BE2C (cell line): ENCODE measurements at regions not wholly inside any gene's neighbourhood (a gene's known extent, or its start where the extent isn't known, plus 50 kb on each side); places are given as distances from the start of the nearest gene placed in this dataset.
"Not testable (repeated sequence)": the region's sequence is repeated elsewhere in the genome, so short reads cannot be mapped to it uniquely, and the experiment has no call there.

Experiments used
- DNase-seq: peaks from one replicate; pipeline ENCODE4 v3.0.0-alpha.2; 2020
- H3K27me3 ChIP-seq: fragments of 250-450 bp; sonication (Bioruptor Pico); 2 replicates; pipeline ENCODE4 v1.5.1; 2020; ENCODE audit warnings: mild to moderate bottlenecking
- H3K36me3 ChIP-seq: fragments of 250-450 bp; sonication (Bioruptor Pico); 2 replicates; pipeline ENCODE4 v1.5.1; 2020; ENCODE audit warnings: mild to moderate bottlenecking
- H3K4me1 ChIP-seq: fragments of 250-450 bp; sonication (Bioruptor Pico); 2 replicates; pipeline ENCODE4 v1.5.1; 2020
- H3K4me3 ChIP-seq: 2 replicates; pipeline ENCODE4 v1.5.1; 2011; ENCODE audit warnings: low read depth, low read length
- H3K9me3 ChIP-seq: fragments of 250-450 bp; sonication (Bioruptor Pico); 2 replicates; pipeline ENCODE4 v1.5.1; 2020
- TF ChIP-seq, protein P1 (sequence below): IDR thresholded peaks from 2 replicates; pipeline ENCODE4 v1.5.1; 2012; ENCODE audit warnings: mild to moderate bottlenecking, low read depth, low read length

DNA sequence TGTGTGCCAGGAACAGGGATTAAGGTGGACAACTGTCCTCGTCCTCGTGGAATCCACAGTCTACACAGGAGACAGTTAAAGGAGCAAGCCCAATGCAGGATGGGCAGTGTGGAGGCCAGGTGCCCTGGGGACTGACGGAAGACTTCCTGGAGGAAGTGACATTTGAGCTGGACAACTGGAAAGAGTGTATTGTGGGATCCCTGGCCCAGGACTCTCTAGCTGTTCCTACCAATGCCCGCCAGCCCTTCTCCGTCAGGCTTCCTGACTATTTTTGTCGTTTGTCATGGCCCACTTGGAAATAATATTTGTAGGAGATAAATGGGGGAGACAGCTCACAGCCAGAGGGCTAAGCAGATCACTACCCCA is 235.3 kb downstream of the TOMM20 start:
- H3K4me3 ChIP-seq, result no peak overlapping the region
- no peaks in the 10 kb centered on the region for H3K27me3 ChIP-seq
- TF ChIP-seq, protein P1, sequence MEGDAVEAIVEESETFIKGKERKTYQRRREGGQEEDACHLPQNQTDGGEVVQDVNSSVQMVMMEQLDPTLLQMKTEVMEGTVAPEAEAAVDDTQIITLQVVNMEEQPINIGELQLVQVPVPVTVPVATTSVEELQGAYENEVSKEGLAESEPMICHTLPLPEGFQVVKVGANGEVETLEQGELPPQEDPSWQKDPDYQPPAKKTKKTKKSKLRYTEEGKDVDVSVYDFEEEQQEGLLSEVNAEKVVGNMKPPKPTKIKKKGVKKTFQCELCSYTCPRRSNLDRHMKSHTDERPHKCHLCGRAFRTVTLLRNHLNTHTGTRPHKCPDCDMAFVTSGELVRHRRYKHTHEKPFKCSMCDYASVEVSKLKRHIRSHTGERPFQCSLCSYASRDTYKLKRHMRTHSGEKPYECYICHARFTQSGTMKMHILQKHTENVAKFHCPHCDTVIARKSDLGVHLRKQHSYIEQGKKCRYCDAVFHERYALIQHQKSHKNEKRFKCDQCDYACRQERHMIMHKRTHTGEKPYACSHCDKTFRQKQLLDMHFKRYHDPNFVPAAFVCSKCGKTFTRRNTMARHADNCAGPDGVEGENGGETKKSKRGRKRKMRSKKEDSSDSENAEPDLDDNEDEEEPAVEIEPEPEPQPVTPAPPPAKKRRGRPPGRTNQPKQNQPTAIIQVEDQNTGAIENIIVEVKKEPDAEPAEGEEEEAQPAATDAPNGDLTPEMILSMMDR, result no peak
- H3K4me1 ChIP-seq, result no peaks in the 10 kb centered on the region
- DNase-seq, result no peak
- H3K36me3 ChIP-seq, result no peaks in the 10 kb centered on the region
- no peaks in the 10 kb centered on the region for H3K9me3 ChIP-seq

DNA sequence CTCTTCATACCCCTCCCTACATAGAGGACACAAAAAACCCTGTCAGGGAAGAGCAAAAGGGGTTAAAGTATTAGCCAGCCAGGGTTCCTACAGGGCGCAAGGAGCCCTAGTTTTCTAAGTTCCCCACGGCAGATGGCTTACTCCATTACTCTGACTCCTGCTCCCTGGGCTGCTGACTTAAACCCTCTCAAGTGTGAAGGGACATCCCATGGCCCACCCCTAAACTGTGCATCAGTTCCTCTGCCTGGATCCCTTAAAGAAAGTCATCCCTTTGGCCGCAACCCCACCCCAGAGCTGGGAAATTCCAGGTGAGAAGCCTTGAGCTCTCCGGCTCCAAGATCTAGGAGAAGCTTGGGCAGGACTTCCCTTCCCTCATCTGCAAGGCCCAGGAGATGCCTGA is 236.0 kb downstream of the TOMM20 start:
- Histone ChIP-seq H3K4me1 (no peaks in the 10 kb centered on the region), H3K27me3 (no peaks in the 10 kb centered on the region), H3K36me3 (no peaks in the 10 kb centered on the region), H3K9me3 (no peaks in the 10 kb centered on the region), H3K4me3 (no peak overlapping the region)
- DNase-seq, result no peak
- TF ChIP-seq, protein P1, result no peak

DNA sequence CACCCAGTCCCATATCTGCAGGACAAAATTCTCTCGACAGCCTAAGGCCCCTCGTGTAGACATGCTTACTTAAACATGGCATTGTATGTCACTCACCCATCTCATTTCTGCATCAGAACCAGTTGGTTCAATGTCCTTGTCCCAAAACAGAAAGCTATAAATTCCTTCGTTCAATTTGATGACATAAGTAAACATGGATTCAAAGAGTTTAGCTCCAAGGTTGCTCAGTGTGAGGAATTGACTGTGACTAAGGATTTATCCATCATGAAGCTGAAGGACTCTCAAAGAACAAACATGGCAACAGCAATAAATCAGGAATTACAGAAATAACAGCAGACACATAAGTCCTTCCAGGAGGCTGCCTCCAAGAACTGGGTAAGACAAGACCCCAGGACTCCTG is 237.2 kb downstream of the TOMM20 start:
- Histone ChIP-seq H3K4me3 (no peak overlapping the region), H3K27me3 (no peaks in the 10 kb centered on the region), H3K4me1 (no peaks in the 10 kb centered on the region), H3K36me3 (no peaks in the 10 kb centered on the region), H3K9me3 (no peaks in the 10 kb centered on the region)
- TF ChIP-seq, protein P1, result no peak
- DNase-seq, result no peak

DNA sequence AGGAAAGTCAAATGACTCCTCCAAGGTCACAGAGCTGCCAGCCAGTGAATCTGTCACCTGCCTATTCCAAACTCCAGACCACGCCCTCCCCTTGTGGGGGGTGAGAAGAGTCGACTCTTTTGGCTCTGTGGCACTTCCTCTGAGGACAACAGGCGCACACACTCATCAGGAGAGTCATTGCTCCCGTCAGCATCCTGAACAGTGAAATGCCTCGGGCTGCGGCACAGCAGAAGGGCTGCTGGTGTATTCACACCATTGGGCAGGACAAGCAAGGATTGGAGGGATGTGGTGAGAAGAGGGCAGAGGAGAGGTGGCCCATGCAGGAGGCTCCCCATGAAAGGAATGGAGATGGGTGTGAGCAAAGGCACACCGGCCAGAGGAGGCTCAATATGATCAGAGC is 239.0 kb downstream of the TOMM20 start:
- Histone ChIP-seq H3K36me3 (no peaks in the 10 kb centered on the region), H3K4me1 (no peaks in the 10 kb centered on the region)
- TF ChIP-seq, protein P1, result no peak

DNA sequence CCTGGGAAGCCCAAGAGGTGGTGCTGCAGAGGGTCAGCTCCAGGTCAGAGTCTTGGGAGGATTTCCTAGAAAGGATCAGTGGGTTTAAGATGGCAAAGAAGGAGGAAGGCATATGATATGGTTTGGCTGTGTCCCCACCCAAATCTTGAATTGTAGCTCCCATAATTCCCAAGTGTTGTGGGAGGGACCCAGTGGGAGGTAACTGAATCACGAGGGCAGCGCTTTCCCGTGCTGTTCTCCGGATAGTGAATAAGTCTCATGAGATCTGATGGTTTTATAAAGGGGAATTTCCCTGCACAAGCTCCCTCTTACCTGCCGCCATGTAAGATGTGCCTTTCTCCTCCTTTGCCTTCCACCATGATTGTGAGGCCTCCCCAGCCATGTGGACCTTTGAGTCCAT is 240.4 kb downstream of the TOMM20 start:
- not testable (repeated sequence) for H3K9me3 ChIP-seq, H3K4me3 ChIP-seq, H3K27me3 ChIP-seq, H3K36me3 ChIP-seq, DNase-seq, H3K4me1 ChIP-seq

More for the DNA sequence above, 239.0 kb downstream of the TOMM20 start:
- Histone ChIP-seq H3K9me3 (no peaks in the 10 kb centered on the region), H3K27me3 (no peaks in the 10 kb centered on the region), H3K4me3 (no peak overlapping the region)
- no peak for DNase-seq

DNA sequence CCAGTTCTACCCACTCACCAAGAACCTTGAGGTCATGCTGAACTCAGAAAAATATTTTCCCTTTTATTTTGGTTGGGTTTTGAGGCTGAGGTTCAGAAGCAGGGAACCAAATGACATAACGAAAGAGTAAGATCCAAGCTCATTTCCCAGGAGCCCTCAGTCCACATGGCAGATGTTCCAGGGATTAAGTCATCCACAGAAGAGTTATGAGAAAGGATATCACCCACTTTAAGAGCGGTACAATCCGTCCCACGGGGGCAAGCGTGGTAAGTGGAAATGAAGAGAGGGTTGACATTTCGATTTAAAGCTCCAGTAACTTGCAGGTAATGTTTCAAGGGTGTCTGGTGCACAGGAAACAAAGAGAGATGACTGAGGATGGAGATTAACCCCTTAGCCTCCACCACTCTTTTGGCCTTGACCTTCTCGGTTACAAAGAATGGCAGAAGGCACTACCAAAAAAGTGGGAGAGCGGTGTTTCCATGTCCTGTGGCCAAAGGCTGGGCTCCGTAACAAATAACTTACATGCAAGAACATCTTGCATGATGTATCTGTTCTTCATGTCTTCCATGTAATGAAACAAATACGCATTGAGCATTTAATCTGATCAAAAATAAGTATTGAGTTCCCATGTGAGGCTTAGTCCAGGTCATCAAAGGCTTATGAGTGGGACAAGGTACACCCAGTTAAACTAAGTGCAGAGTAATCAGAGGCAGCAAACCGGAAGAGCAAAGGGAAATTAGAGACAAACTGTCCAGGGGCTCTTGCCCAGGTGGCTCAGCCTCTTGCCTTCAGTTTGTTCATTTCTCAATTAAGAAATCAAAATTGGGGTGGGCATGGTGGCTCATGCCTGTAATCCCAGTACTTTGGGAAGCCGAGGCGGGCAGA is 241.4 kb downstream of the TOMM20 start:
- H3K27me3 ChIP-seq, result no peaks in the 10 kb centered on the region
- H3K9me3 ChIP-seq, result no peaks in the 10 kb centered on the region
- TF ChIP-seq, protein P1, result no peak
- no peaks in the 10 kb centered on the region for H3K36me3 ChIP-seq
- DNase-seq, result no peak
- no peaks in the 10 kb centered on the region for H3K4me1 ChIP-seq
- H3K4me3 ChIP-seq, result no peak overlapping the region
